ENCODE measurements at regions not wholly inside any gene's neighbourhood (a gene's known extent, or its start where the extent isn't known, plus 50 kb on each side); places are given as distances from the start of the nearest gene placed in this dataset.

- H3K9me3 Mint-ChIP-seq, result no peaks in the 10 kb centered on the region
- H3K27ac Mint-ChIP-seq, result no peak overlapping the region
- Histone ChIP-seq H3K27ac (ENCODE audit: low read length) (no peak overlapping the region), H3K36me3 (ENCODE audit: control insufficient read depth, insufficient read depth, low read length) (no peaks in the 10 kb centered on the region), H3K27me3 (ENCODE audit: control insufficient read depth, insufficient read depth, low read length) (no peaks in the 10 kb centered on the region), H3K9me3 (ENCODE audit: control insufficient read depth, insufficient read depth, low read length) (peaks cover 5% of the 10 kb centered on the region), H3K4me1 (ENCODE audit: control insufficient read depth, insufficient read depth, low read length) (peaks cover 7% of the 10 kb centered on the region), H3K4me3 (ENCODE audit: low read length) (no peak overlapping the region)
- 75% methylated on average over 1 of the region's 3 CpGs for WGBS (ENCODE audit: insufficient coverage)
- TF ChIP-seq, protein P1, sequence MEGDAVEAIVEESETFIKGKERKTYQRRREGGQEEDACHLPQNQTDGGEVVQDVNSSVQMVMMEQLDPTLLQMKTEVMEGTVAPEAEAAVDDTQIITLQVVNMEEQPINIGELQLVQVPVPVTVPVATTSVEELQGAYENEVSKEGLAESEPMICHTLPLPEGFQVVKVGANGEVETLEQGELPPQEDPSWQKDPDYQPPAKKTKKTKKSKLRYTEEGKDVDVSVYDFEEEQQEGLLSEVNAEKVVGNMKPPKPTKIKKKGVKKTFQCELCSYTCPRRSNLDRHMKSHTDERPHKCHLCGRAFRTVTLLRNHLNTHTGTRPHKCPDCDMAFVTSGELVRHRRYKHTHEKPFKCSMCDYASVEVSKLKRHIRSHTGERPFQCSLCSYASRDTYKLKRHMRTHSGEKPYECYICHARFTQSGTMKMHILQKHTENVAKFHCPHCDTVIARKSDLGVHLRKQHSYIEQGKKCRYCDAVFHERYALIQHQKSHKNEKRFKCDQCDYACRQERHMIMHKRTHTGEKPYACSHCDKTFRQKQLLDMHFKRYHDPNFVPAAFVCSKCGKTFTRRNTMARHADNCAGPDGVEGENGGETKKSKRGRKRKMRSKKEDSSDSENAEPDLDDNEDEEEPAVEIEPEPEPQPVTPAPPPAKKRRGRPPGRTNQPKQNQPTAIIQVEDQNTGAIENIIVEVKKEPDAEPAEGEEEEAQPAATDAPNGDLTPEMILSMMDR (IDR thresholded peaks at IDR 0.05), result no peak
- DNase-seq (no peak), ATAC-seq (no peak)
- peaks cover 0 to 6% of the 10 kb centered on the region in 2 donors for H3K4me1 Mint-ChIP-seq
- no peaks in the 10 kb centered on the region for H3K36me3 Mint-ChIP-seq
- intact Hi-C loops (cut with micrococcal nuclease), result no loop called here
- peaks cover 0 to 4% of the 10 kb centered on the region in 2 donors for H3K27me3 Mint-ChIP-seq (ENCODE audit: low read depth in 2 of 2)
- no peak overlapping the region for H3K4me3 Mint-ChIP-seq
Observed at GRCh38 chr20:59387891-59388290, 87.5 kb downstream of the EDN3 start.

GRCh38 chr20:59388402-59388801 is 88.0 kb downstream of the EDN3 start:
- DNase-seq (no peak), ATAC-seq (no peak)
- Histone ChIP-seq H3K36me3 (ENCODE audit: control insufficient read depth, insufficient read depth, low read length) (no peaks in the 10 kb centered on the region), H3K4me3 (ENCODE audit: low read length) (no peak overlapping the region), H3K4me1 (ENCODE audit: control insufficient read depth, insufficient read depth, low read length) (peaks cover 7% of the 10 kb centered on the region), H3K27ac (ENCODE audit: low read length) (no peak overlapping the region), H3K27me3 (ENCODE audit: control insufficient read depth, insufficient read depth, low read length) (no peaks in the 10 kb centered on the region), H3K9me3 (ENCODE audit: control insufficient read depth, insufficient read depth, low read length) (peaks cover 5% of the 10 kb centered on the region)
- Mint-ChIP-seq H3K4me1 (peaks cover 0 to 6% of the 10 kb centered on the region in 2 donors), H3K27me3 (ENCODE audit: low read depth in 2 of 2) (peaks cover 0 to 6% of the 10 kb centered on the region in 2 donors), H3K4me3 (no peak overlapping the region), H3K9me3 (no peaks in the 10 kb centered on the region), H3K36me3 (no peaks in the 10 kb centered on the region), H3K27ac (no peak overlapping the region)
- intact Hi-C loops (cut with micrococcal nuclease), result no loop called here
- TF ChIP-seq, protein P1 (IDR thresholded peaks at IDR 0.05), result no peak
- WGBS (ENCODE audit: insufficient coverage), result 79% methylated on average over 4 of the region's 4 CpGs

- Mint-ChIP-seq H3K27ac (no peak overlapping the region), H3K4me1 (peaks cover 0 to 3% of the 10 kb centered on the region in 2 donors), H3K36me3 (no peaks in the 10 kb centered on the region), H3K4me3 (no peak overlapping the region), H3K27me3 (ENCODE audit: low read depth in 2 of 2) (peaks cover 0 to 7% of the 10 kb centered on the region in 2 donors), H3K9me3 (no peaks in the 10 kb centered on the region)
- peaks cover 4% of the 10 kb centered on the region for H3K4me1 ChIP-seq (ENCODE audit: control insufficient read depth, insufficient read depth, low read length)
- 85% methylated on average over 6 of the region's 6 CpGs for WGBS (ENCODE audit: insufficient coverage)
- no peaks in the 10 kb centered on the region for H3K36me3 ChIP-seq (ENCODE audit: control insufficient read depth, insufficient read depth, low read length)
- H3K9me3 ChIP-seq (ENCODE audit: control insufficient read depth, insufficient read depth, low read length), result no peaks in the 10 kb centered on the region
- ATAC-seq (no peak), DNase-seq (no peak)
- intact Hi-C loops (cut with micrococcal nuclease), result no loop called here
- no peaks in the 10 kb centered on the region for H3K27me3 ChIP-seq (ENCODE audit: control insufficient read depth, insufficient read depth, low read length)
- H3K4me3 ChIP-seq (ENCODE audit: low read length), result no peak overlapping the region
- no peak overlapping the region for H3K27ac ChIP-seq (ENCODE audit: low read length)
- TF ChIP-seq, protein P1 (IDR thresholded peaks at IDR 0.05), result no peak
Observed at GRCh38 chr20:59390437-59390836, 90.0 kb downstream of the EDN3 start.

DNA sequence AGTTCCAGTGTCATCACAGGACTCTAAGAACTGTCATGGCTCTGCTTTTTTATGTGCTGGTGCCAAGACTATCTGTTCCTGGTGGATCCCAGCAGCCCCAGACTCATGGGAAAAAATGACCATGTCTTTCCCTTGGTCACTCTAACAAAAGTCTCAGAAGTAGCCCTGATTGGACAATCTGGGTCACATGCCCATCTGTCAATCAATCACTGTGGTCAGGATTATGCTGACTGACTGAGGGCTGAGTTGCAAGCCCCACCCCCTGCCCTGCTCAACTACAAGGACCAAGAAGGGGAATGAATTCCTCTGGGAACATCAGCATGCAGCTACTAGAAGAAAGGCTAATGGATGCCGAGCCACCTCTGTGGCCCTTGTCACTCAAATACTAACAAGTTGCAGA is 91.6 kb downstream of the EDN3 start:
- H3K4me3 ChIP-seq (ENCODE audit: low read length), result no peak overlapping the region
- H3K9me3 Mint-ChIP-seq, result no peaks in the 10 kb centered on the region
- H3K27ac Mint-ChIP-seq, result no peak overlapping the region
- TF ChIP-seq, protein P1 (IDR thresholded peaks at IDR 0.05), result no peak
- H3K27me3 ChIP-seq (ENCODE audit: control insufficient read depth, insufficient read depth, low read length), result no peaks in the 10 kb centered on the region
- H3K9me3 ChIP-seq (ENCODE audit: control insufficient read depth, insufficient read depth, low read length), result no peaks in the 10 kb centered on the region
- H3K4me3 Mint-ChIP-seq, result no peak overlapping the region
- DNase-seq (no peak), ATAC-seq (no peak)
- H3K4me1 ChIP-seq (ENCODE audit: control insufficient read depth, insufficient read depth, low read length), result no peaks in the 10 kb centered on the region
- no peaks in the 10 kb centered on the region for H3K36me3 ChIP-seq (ENCODE audit: control insufficient read depth, insufficient read depth, low read length)
- H3K27me3 Mint-ChIP-seq (ENCODE audit: low read depth in 2 of 2), result peaks cover 0 to 7% of the 10 kb centered on the region in 2 donors
- no peaks in the 10 kb centered on the region for H3K4me1 Mint-ChIP-seq
- intact Hi-C loops (cut with micrococcal nuclease), result no loop called here
- no peaks in the 10 kb centered on the region for H3K36me3 Mint-ChIP-seq
- WGBS (ENCODE audit: insufficient coverage), result 85% methylated on average over 1 of the region's 1 CpG
- no peak overlapping the region for H3K27ac ChIP-seq (ENCODE audit: low read length)

Data from natural killer cell (primary cell).